HG03460 (cell line): ENCODE measurements at regions not wholly inside any gene's neighbourhood (a gene's known extent, or its start where the extent isn't known, plus 50 kb on each side); places are given as distances from the start of the nearest gene placed in this dataset.

Experiments used
- ATAC-seq: cut with Tn5 transposase; IDR thresholded peaks from one replicate; pipeline ENCODE4 v1.9.1; 2021; ENCODE audit not compliant: unreplicated experiment

- ATAC-seq, result no peak
Observed at GRCh38 chr1:238592621-238593020, 701.9 kb upstream of the ZP4 start.

- no peak for ATAC-seq
Observed at GRCh38 chr1:238589843-238590435, 699.2 kb upstream of the ZP4 start.

GRCh38 chr1:238582816-238583215 is 692.1 kb upstream of the ZP4 start:
- no peak for ATAC-seq

- ATAC-seq, result no peak
Observed at GRCh38 chr1:238581332-238581731, 690.6 kb upstream of the ZP4 start.

- ATAC-seq, result no peak
Observed at GRCh38 chr1:238568735-238569134, 678.0 kb upstream of the ZP4 start.

- no peak for ATAC-seq
Observed at GRCh38 chr1:238562341-238562740, 671.6 kb upstream of the ZP4 start.

GRCh38 chr1:238558746-238559145 is 668.0 kb upstream of the ZP4 start:
- ATAC-seq, result no peak

GRCh38 chr1:238558156-238558555 is 667.4 kb upstream of the ZP4 start:
- ATAC-seq, result no peak

GRCh38 chr1:238552271-238552670 is 661.5 kb upstream of the ZP4 start:
- ATAC-seq, result no peak

GRCh38 chr1:238549137-238549536 is 658.4 kb upstream of the ZP4 start:
- no peak for ATAC-seq

GRCh38 chr1:238546118-238546517 is 655.4 kb upstream of the ZP4 start:
- no peak for ATAC-seq

GRCh38 chr1:238537641-238538040 is 646.9 kb upstream of the ZP4 start:
- ATAC-seq, result no peak

GRCh38 chr1:238530209-238530851 is 639.6 kb upstream of the ZP4 start:
- ATAC-seq, result no peak

- no peak for ATAC-seq
Observed at GRCh38 chr1:238517711-238518110, 627.0 kb upstream of the ZP4 start.

GRCh38 chr1:238501290-238501689 is 610.6 kb upstream of the ZP4 start:
- ATAC-seq, result no peak

GRCh38 chr1:238499021-238499420 is 608.3 kb upstream of the ZP4 start:
- ATAC-seq, result no peak

- no peak for ATAC-seq
Observed at GRCh38 chr1:238492271-238492670, 601.5 kb upstream of the ZP4 start.

- ATAC-seq, result no peak
Observed at GRCh38 chr1:238491265-238491664, 600.5 kb upstream of the ZP4 start.

GRCh38 chr1:238489006-238489405 is 598.3 kb upstream of the ZP4 start:
- ATAC-seq, result no peak

GRCh38 chr1:238488401-238488800 is 597.7 kb upstream of the ZP4 start:
- no peak for ATAC-seq

- no peak for ATAC-seq
Observed at GRCh38 chr1:238487931-238488330, 597.2 kb upstream of the ZP4 start.

GRCh38 chr1:238485912-238486209 is 595.1 kb upstream of the ZP4 start:
- no peak for ATAC-seq
